H9 (cell line): ENCODE measurements at regions not wholly inside any gene's neighbourhood (a gene's known extent, or its start where the extent isn't known, plus 50 kb on each side); places are given as distances from the start of the nearest gene placed in this dataset.

Experiments
- DNase-seq: peaks from one replicate; pipeline ENCODE4 v3.0.0-alpha.2; 2017
- H2AFZ ChIP-seq: one replicate; pipeline ENCODE4 v1.6.1; 2013; ENCODE audit warnings: mild to moderate bottlenecking, low read length, control low read depth, moderate library complexity
- H2AK5ac ChIP-seq: 2 replicates; pipeline ENCODE4 v1.6.1; 2013; ENCODE audit warnings: low read length, control low read depth, mixed read lengths; ENCODE audit not compliant: insufficient read length
- H2BK120ac ChIP-seq: one replicate; pipeline ENCODE4 v1.6.1; 2013; ENCODE audit warnings: low read depth, mild to moderate bottlenecking, low read length, control low read depth, inconsistent platforms; ENCODE audit not compliant: poor library complexity, severe bottlenecking
- H2BK12ac ChIP-seq: 2 replicates; pipeline ENCODE4 v1.6.1; 2013; ENCODE audit warnings: low read length, control low read depth, mixed read lengths, low read depth; ENCODE audit not compliant: insufficient read length
- H2BK15ac ChIP-seq: 2 replicates; pipeline ENCODE4 v1.6.1; 2013; ENCODE audit warnings: low read depth, low read length, control low read depth
- H2BK20ac ChIP-seq: one replicate; pipeline ENCODE4 v1.6.1; 2013; ENCODE audit warnings: low read depth, mild to moderate bottlenecking, low read length, control low read depth, inconsistent platforms; ENCODE audit not compliant: poor library complexity, severe bottlenecking
- H2BK5ac ChIP-seq: 2 replicates; pipeline ENCODE4 v1.6.1; 2013; ENCODE audit warnings: low read length, control low read depth, mixed read lengths; ENCODE audit not compliant: insufficient read length
- H3K14ac ChIP-seq: 2 replicates; pipeline ENCODE4 v1.6.1; 2013; ENCODE audit warnings: low read length, control low read depth; ENCODE audit not compliant: insufficient read depth
- H3K18ac ChIP-seq: 2 replicates; pipeline ENCODE4 v1.6.1; 2013; ENCODE audit warnings: low read depth, mild to moderate bottlenecking, mixed read lengths, low read length, control low read depth; ENCODE audit not compliant: insufficient read length
- H3K23ac ChIP-seq: 2 replicates; pipeline ENCODE4 v1.6.1; 2013; ENCODE audit warnings: low read length, control low read depth, mixed read lengths, low read depth; ENCODE audit not compliant: insufficient read length
- H3K23me2 ChIP-seq: 2 replicates; pipeline ENCODE4 v1.6.1; 2013; ENCODE audit warnings: low read depth, mild to moderate bottlenecking, mixed read lengths, low read length, control low read depth; ENCODE audit not compliant: insufficient read length, poor library complexity, severe bottlenecking
- H3K27ac ChIP-seq: 2 replicates; pipeline ENCODE4 v1.5.1; 2013; ENCODE audit warnings: low read length, control low read depth, mixed read lengths, low read depth; ENCODE audit not compliant: insufficient read length
- H3K27me3 ChIP-seq: 2 replicates; pipeline ENCODE4 v1.6.1; 2013; ENCODE audit warnings: low read length, control low read depth, inconsistent platforms; ENCODE audit not compliant: insufficient read depth
- H3K4ac ChIP-seq: 2 replicates; pipeline ENCODE4 v1.6.1; 2013; ENCODE audit warnings: low read depth, mild to moderate bottlenecking, control low read depth, inconsistent platforms, low read length, moderate library complexity
- H3K4me1 ChIP-seq: 2 replicates; pipeline ENCODE4 v1.6.1; 2013; ENCODE audit warnings: low read length, control low read depth, inconsistent platforms; ENCODE audit not compliant: insufficient read depth
- H3K4me2 ChIP-seq: 2 replicates; pipeline ENCODE4 v1.6.1; 2013; ENCODE audit warnings: low read length, control low read depth, mixed read lengths; ENCODE audit not compliant: insufficient read length, insufficient read depth
- H3K56ac ChIP-seq: 2 replicates; pipeline ENCODE4 v1.6.1; 2013; ENCODE audit warnings: low read depth, mild to moderate bottlenecking, mixed read lengths, low read length, control low read depth; ENCODE audit not compliant: insufficient read length
- H3K79me1 ChIP-seq: 2 replicates; pipeline ENCODE4 v1.6.1; 2013; ENCODE audit warnings: low read depth, mild to moderate bottlenecking, moderate library complexity, low read length, control low read depth, inconsistent platforms; ENCODE audit not compliant: insufficient read depth, poor library complexity, severe bottlenecking
- H3K79me2 ChIP-seq: 2 replicates; pipeline ENCODE4 v1.6.1; 2013; ENCODE audit warnings: low read length, control low read depth, inconsistent platforms; ENCODE audit not compliant: insufficient read depth
- H3K9ac ChIP-seq: 2 replicates; pipeline ENCODE4 v1.6.1; 2013; ENCODE audit warnings: low read length, control low read depth, mixed read lengths; ENCODE audit not compliant: insufficient read length; ENCODE audit errors: extremely low read depth
- H3K9me3 ChIP-seq: one replicate; pipeline ENCODE4 v1.6.1; 2013; ENCODE audit warnings: low read depth, low read length, inconsistent platforms; ENCODE audit not compliant: control insufficient read depth
- H3T11ph ChIP-seq: one replicate; pipeline ENCODE4 v1.6.1; 2013; ENCODE audit warnings: mild to moderate bottlenecking, low read length, control low read depth, inconsistent platforms
- H4K20me1 ChIP-seq: one replicate; pipeline ENCODE4 v1.6.1; 2013; ENCODE audit not compliant: control insufficient read depth, insufficient read length, insufficient read depth
- H4K5ac ChIP-seq: 2 replicates; pipeline ENCODE4 v1.6.1; 2013; ENCODE audit warnings: low read depth, mild to moderate bottlenecking, mixed read lengths, low read length, control low read depth; ENCODE audit not compliant: insufficient read length
- H4K8ac ChIP-seq: replicated peaks from 2 replicates; pipeline ENCODE4 v1.6.1; 2013; ENCODE audit warnings: low read length, control low read depth, mixed read lengths, low read depth; ENCODE audit not compliant: insufficient read length
- H4K91ac ChIP-seq: 2 replicates; pipeline ENCODE4 v1.6.1; 2013; ENCODE audit warnings: low read depth, mild to moderate bottlenecking, moderate library complexity, mixed read lengths, low read length, control low read depth; ENCODE audit not compliant: insufficient read length
- H3K27ac Mint-ChIP-seq, 3 experiments: 2 replicates in 2 of 3; 3 replicates in 1 of 3; pipeline ENCODE4 v1.8.0; 2020 to 2021; ENCODE audit warnings: mixed read lengths in 3 of 3, mild to moderate bottlenecking in 1 of 3, moderate library complexity in 1 of 3
- H3K27me3 Mint-ChIP-seq: 2 replicates; pipeline ENCODE4 v1.8.0; 2021; ENCODE audit warnings: low read depth, mild to moderate bottlenecking, moderate library complexity, mixed read lengths
- H3K36me3 Mint-ChIP-seq, 3 experiments: 2 replicates in 2 of 3; 3 replicates in 1 of 3; pipeline ENCODE4 v1.8.0; 2020 to 2021; ENCODE audit warnings: low read depth in 3 of 3, mixed read lengths in 3 of 3; ENCODE audit not compliant: insufficient read depth in 1 of 3
- H3K4me1 Mint-ChIP-seq, 2 experiments: 2 replicates each; pipeline ENCODE4 v1.8.0; 2020; ENCODE audit warnings: mixed read lengths in 2 of 2
- H3K4me3 Mint-ChIP-seq, 2 experiments: 2 replicates in 1 of 2; 3 replicates in 1 of 2; pipeline ENCODE4 v1.8.0; 2020 to 2021; ENCODE audit warnings: mild to moderate bottlenecking in 2 of 2, mixed read lengths in 2 of 2, moderate library complexity in 1 of 2
- H3K9me3 Mint-ChIP-seq, 2 experiments: 2 replicates in 1 of 2; 3 replicates in 1 of 2; pipeline ENCODE4 v1.8.0; 2020; ENCODE audit warnings: mild to moderate bottlenecking in 2 of 2, mixed read lengths in 2 of 2, moderate library complexity in 1 of 2
- WGBS: extraction: QIAGEN DNeasy Blood & Tissue Kit; methylation state at CpG from one replicate; pipeline ENCODE4 v1.1.7; 2013; ENCODE audit warnings: missing lambda C conversion rate, low lambda C conversion rate, mixed read lengths; ENCODE audit not compliant: insufficient read length; ENCODE audit errors: extremely low coverage; 5-methylcytosine and 5-hydroxymethylcytosine counted together
- TF ChIP-seq, protein P1 (sequence below): fragments of 200-600 bp; sonication (generic); conservative IDR thresholded peaks from 3 replicates; pipeline ENCODE4 v1.8.0; 2021; ENCODE audit warnings: antibody characterized with exemption, mild to moderate bottlenecking

DNA sequence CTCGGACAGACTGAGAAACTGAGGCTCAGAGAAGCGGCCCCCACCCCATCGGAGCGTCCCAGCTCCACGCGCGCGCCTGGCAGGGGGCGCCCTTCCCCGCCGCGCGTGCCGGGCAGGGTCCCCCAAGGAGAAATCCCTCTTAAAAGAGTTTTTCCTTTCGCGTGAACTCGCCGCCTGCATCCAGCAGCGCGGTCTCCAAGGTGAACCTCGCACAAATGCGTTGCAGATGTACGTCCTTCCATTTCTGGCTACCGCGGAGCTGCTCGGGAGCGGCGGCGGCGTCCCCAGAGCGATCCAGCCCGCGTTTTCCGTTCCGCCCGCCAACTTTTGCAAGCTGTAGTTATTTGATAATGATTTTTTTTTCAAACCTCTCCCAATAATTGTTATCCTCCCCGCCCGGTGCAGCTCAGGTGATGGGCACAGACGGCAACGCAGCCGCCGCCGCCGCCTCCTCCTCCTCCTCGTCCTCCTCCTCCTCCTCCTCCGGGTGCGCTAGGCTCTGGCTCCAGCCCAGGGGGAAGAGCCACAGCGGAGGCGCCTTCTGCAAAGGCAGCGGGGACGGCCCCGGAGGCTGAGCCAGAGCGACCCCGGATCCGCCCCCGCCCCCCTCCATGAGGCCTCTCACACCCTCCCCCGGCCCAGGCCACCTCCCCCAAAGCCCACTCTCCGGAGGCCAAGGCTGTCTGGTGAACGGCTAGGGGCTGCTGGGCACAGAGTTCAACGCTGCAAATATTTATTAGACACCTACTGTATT lies 74.0 kb upstream of the CUX1 start:
- Mint-ChIP-seq H3K27ac (peak overlapping the region in 1 of 3 experiments; percentile 72; a peak in 3 of 7 replicates), H3K27me3 (peaks cover 13% of the 10 kb centered on the region), H3K4me3 (peak overlapping the region; percentile 83 to 89), H3K9me3 (no peaks in the 10 kb centered on the region; a peak in 1 of 5 replicates), H3K36me3 (no peaks in the 10 kb centered on the region), H3K4me1 (peaks cover 18 to 32% of the 10 kb centered on the region in 2 experiments)
- H3K79me1 ChIP-seq: no peaks in the 10 kb centered on the region
- no peak overlapping the region for H3T11ph ChIP-seq
- no peak overlapping the region for H2AK5ac ChIP-seq
- H3K4me2 ChIP-seq: peak overlapping the region; percentile 49
- no peak overlapping the region for H2BK12ac ChIP-seq
- H3K4ac ChIP-seq: no peak overlapping the region
- H3K9me3 ChIP-seq: no peaks in the 10 kb centered on the region
- H4K20me1 ChIP-seq: no peaks in the 10 kb centered on the region
- peak overlapping the region; percentile 49 for H2BK20ac ChIP-seq
- no peaks in the 10 kb centered on the region for H3K27me3 ChIP-seq
- TF ChIP-seq, protein P1, sequence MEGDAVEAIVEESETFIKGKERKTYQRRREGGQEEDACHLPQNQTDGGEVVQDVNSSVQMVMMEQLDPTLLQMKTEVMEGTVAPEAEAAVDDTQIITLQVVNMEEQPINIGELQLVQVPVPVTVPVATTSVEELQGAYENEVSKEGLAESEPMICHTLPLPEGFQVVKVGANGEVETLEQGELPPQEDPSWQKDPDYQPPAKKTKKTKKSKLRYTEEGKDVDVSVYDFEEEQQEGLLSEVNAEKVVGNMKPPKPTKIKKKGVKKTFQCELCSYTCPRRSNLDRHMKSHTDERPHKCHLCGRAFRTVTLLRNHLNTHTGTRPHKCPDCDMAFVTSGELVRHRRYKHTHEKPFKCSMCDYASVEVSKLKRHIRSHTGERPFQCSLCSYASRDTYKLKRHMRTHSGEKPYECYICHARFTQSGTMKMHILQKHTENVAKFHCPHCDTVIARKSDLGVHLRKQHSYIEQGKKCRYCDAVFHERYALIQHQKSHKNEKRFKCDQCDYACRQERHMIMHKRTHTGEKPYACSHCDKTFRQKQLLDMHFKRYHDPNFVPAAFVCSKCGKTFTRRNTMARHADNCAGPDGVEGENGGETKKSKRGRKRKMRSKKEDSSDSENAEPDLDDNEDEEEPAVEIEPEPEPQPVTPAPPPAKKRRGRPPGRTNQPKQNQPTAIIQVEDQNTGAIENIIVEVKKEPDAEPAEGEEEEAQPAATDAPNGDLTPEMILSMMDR: peak; percentile 35; the same call in 2 of the 3 replicates
- peak overlapping the region; percentile 8 for H3K9ac ChIP-seq
- peak overlapping the region; percentile 85 for H3K14ac ChIP-seq
- H4K5ac ChIP-seq: no peak overlapping the region
- no peak overlapping the region for H2BK5ac ChIP-seq
- no CpG with 5 or more reads among the region's 60 CpGs for WGBS
- H3K27ac ChIP-seq: no peak overlapping the region
- DNase-seq: peak; percentile 83
- H4K91ac ChIP-seq: no peak overlapping the region
- no peak overlapping the region for H2AFZ ChIP-seq
- no peak overlapping the region for H3K23ac ChIP-seq
- H3K56ac ChIP-seq: no peak overlapping the region
- no peak overlapping the region for H4K8ac ChIP-seq
- no peak overlapping the region for H2BK15ac ChIP-seq
- H3K23me2 ChIP-seq: peaks cover 7% of the 10 kb centered on the region
- H3K18ac ChIP-seq: peak overlapping the region; percentile 93
- no peak overlapping the region for H2BK120ac ChIP-seq
- H3K79me2 ChIP-seq: no peaks in the 10 kb centered on the region
- no peaks in the 10 kb centered on the region; the same call in 1 of the 2 replicates for H3K4me1 ChIP-seq
